Neural cell (in vitro differentiated cells): ENCODE measurements at regions not wholly inside any gene's neighbourhood (a gene's known extent, or its start where the extent isn't known, plus 50 kb on each side); places are given as distances from the start of the nearest gene placed in this dataset.

ENCODE experiments used
- H2AFZ ChIP-seq: fragments of 200-600, 300-800 bp; sonication (generic), shearing (Covaris generic); 2 replicates; pipeline ENCODE4 v1.6.0; 2014; ENCODE audit warnings: low read depth, mild to moderate bottlenecking, antibody characterized with exemption, low read length, moderate library complexity
- H3F3A ChIP-seq: fragments of 200-600 bp; shearing (Covaris generic); 2 replicates; pipeline ENCODE4 v1.6.1; 2016; ENCODE audit warnings: mild to moderate bottlenecking, moderate library complexity, mixed read lengths, antibody characterized with exemption, low read length; ENCODE audit not compliant: insufficient read depth, poor library complexity, severe bottlenecking
- H3K27ac ChIP-seq: fragments of 200-600, 300-800 bp; sonication (generic), shearing (Covaris generic); 2 replicates; pipeline ENCODE4 v1.5.1; 2014; ENCODE audit warnings: mild to moderate bottlenecking, low read length, moderate library complexity
- H3K27me3 ChIP-seq: fragments of 300-800, 200-600 bp; sonication (generic), shearing (Covaris generic); 2 replicates; pipeline ENCODE4 v1.6.0; 2014; ENCODE audit warnings: mild to moderate bottlenecking, low read depth, low read length, moderate library complexity; ENCODE audit not compliant: insufficient read depth
- H3K36me3 ChIP-seq: fragments of 300-800, 200-600 bp; sonication (generic), shearing (Covaris generic); 2 replicates; pipeline ENCODE4 v1.5.1; 2014; ENCODE audit warnings: mild to moderate bottlenecking, antibody characterized with exemption, low read length, moderate library complexity; ENCODE audit not compliant: insufficient read depth
- H3K4me2 ChIP-seq: fragments of 300-800, 200-600 bp; sonication (generic), shearing (Covaris generic); 2 replicates; pipeline ENCODE4 v1.6.0; 2014; ENCODE audit warnings: mild to moderate bottlenecking, low read length
- H3K4me3 ChIP-seq: fragments of 300-800, 200-600 bp; sonication (generic), shearing (Covaris generic); 2 replicates; pipeline ENCODE4 v1.5.1; 2014; ENCODE audit warnings: mild to moderate bottlenecking, low read length, moderate library complexity
- H3K79me2 ChIP-seq: fragments of 200-600 bp; shearing (Covaris generic); replicated peaks from 2 replicates; pipeline ENCODE4 v1.6.0; 2014; ENCODE audit warnings: mild to moderate bottlenecking, low read length, moderate library complexity; ENCODE audit not compliant: insufficient read depth
- H3K9ac ChIP-seq: fragments of 300-800, 200-600 bp; sonication (generic), shearing (Covaris generic); 2 replicates; pipeline ENCODE4 v1.6.1; 2016; ENCODE audit warnings: mild to moderate bottlenecking, low read length, mixed read lengths
- H3K9me2 ChIP-seq: fragments of 200-600 bp; shearing (Covaris generic); 2 replicates; pipeline ENCODE4 v1.6.1; 2016; ENCODE audit warnings: mild to moderate bottlenecking, low read length, mixed read lengths; ENCODE audit not compliant: insufficient read depth
- H3K9me3 ChIP-seq: fragments of 200-600, 300-800 bp; sonication (generic), shearing (Covaris generic); 2 replicates; pipeline ENCODE4 v1.6.1; 2016; ENCODE audit warnings: mild to moderate bottlenecking, mixed run types, low read length, moderate library complexity, mixed read lengths
- H4K20me1 ChIP-seq: fragments of 200-600 bp; shearing (Covaris generic); 2 replicates; pipeline ENCODE4 v1.6.1; 2016; ENCODE audit warnings: mild to moderate bottlenecking, mixed run types; ENCODE audit not compliant: insufficient read depth
- EP300 ChIP-seq: fragments of 450-650 bp; conservative IDR thresholded peaks from 2 replicates; pipeline ENCODE4 v1.6.1; 2014; ENCODE audit warnings: antibody characterized with exemption, mild to moderate bottlenecking, moderate library complexity; ENCODE audit not compliant: poor library complexity, severe bottlenecking
- EZH2 ChIP-seq: fragments of 200-600, 300-800 bp; shearing (Covaris generic), sonication (generic); IDR thresholded peaks from 2 replicates; pipeline ENCODE4 v1.6.1; 2014; ENCODE audit warnings: antibody characterized with exemption, low read length, borderline replicate concordance, mild to moderate bottlenecking; ENCODE audit not compliant: insufficient read depth, poor library complexity, severe bottlenecking
- MXI1 ChIP-seq: fragments of 450-650 bp; conservative IDR thresholded peaks from 2 replicates; pipeline ENCODE4 v1.6.1; 2014; ENCODE audit warnings: antibody characterized with exemption, mild to moderate bottlenecking; ENCODE audit not compliant: poor library complexity, severe bottlenecking
- POLR2AphosphoS5 ChIP-seq: IDR thresholded peaks from 2 replicates; pipeline ENCODE4 v1.6.1; 2012
- RAD21 ChIP-seq: fragments of 450-650 bp; conservative IDR thresholded peaks from 2 replicates; pipeline ENCODE4 v1.6.1; 2014; ENCODE audit warnings: antibody characterized with exemption, mild to moderate bottlenecking, moderate library complexity
- SMC3 ChIP-seq: fragments of 450-650 bp; conservative IDR thresholded peaks from 2 replicates; pipeline ENCODE4 v1.6.1; 2014; ENCODE audit warnings: antibody characterized with exemption, mild to moderate bottlenecking, moderate library complexity; ENCODE audit not compliant: poor library complexity
- TAF1 ChIP-seq: IDR thresholded peaks from 2 replicates; pipeline ENCODE4 v1.6.1; 2012; ENCODE audit warnings: low read depth
- TF ChIP-seq, protein P1 (sequence below): IDR thresholded peaks from 2 replicates; pipeline ENCODE4 v1.6.1; 2012; ENCODE audit warnings: borderline replicate concordance
- TF ChIP-seq, protein P2 (sequence below): fragments of 450-650 bp; IDR thresholded peaks from 2 replicates; pipeline ENCODE4 v1.5.1; 2014; ENCODE audit warnings: antibody characterized with exemption, mild to moderate bottlenecking, moderate library complexity; ENCODE audit not compliant: poor library complexity, severe bottlenecking

DNA sequence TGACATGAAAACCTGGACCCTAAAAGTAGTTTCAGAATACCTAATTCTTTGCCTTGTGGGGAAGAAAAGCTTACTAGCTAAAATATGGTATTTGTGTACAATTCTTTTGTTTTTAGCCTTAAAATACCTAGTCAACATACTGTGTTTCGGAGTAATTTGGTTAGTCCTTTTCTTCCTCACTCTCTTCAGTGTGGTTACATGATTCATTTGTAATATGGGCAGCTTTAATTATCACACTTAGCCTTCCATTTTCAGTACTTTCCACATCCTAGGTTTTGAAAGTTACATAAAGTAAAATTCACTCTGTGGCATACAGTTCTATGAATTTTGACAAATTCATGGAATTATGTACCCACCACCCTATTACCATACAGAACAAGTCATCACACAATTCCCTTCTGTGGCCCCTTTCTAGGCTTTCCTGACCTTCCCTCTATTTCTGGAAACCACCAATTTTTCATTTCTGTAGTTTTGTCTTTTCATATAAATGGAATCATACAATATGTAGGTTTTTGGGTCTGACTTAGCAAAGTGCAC is 96.2 kb downstream of the EMX2 start:
- Histone ChIP-seq H3F3A (no peaks in the 10 kb centered on the region), H3K79me2 (no peaks in the 10 kb centered on the region), H3K27ac (no peak overlapping the region), H2AFZ (no peak overlapping the region), H3K36me3 (no peaks in the 10 kb centered on the region), H3K9ac (no peak overlapping the region), H3K27me3 (no peaks in the 10 kb centered on the region), H3K4me2 (no peak overlapping the region), H3K4me3 (no peak overlapping the region), H3K9me3 (no peaks in the 10 kb centered on the region), H4K20me1 (no peaks in the 10 kb centered on the region), H3K9me2 (no peaks in the 10 kb centered on the region)
- TF ChIP-seq EZH2 (no peak), TAF1 (no peak), POLR2AphosphoS5 (no peak), EP300 (no peak), RAD21 (no peak), MXI1 (no peak), SMC3 (no peak)
- TF ChIP-seq, protein P1, sequence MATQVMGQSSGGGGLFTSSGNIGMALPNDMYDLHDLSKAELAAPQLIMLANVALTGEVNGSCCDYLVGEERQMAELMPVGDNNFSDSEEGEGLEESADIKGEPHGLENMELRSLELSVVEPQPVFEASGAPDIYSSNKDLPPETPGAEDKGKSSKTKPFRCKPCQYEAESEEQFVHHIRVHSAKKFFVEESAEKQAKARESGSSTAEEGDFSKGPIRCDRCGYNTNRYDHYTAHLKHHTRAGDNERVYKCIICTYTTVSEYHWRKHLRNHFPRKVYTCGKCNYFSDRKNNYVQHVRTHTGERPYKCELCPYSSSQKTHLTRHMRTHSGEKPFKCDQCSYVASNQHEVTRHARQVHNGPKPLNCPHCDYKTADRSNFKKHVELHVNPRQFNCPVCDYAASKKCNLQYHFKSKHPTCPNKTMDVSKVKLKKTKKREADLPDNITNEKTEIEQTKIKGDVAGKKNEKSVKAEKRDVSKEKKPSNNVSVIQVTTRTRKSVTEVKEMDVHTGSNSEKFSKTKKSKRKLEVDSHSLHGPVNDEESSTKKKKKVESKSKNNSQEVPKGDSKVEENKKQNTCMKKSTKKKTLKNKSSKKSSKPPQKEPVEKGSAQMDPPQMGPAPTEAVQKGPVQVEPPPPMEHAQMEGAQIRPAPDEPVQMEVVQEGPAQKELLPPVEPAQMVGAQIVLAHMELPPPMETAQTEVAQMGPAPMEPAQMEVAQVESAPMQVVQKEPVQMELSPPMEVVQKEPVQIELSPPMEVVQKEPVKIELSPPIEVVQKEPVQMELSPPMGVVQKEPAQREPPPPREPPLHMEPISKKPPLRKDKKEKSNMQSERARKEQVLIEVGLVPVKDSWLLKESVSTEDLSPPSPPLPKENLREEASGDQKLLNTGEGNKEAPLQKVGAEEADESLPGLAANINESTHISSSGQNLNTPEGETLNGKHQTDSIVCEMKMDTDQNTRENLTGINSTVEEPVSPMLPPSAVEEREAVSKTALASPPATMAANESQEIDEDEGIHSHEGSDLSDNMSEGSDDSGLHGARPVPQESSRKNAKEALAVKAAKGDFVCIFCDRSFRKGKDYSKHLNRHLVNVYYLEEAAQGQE: no peak
- TF ChIP-seq, protein P2, sequence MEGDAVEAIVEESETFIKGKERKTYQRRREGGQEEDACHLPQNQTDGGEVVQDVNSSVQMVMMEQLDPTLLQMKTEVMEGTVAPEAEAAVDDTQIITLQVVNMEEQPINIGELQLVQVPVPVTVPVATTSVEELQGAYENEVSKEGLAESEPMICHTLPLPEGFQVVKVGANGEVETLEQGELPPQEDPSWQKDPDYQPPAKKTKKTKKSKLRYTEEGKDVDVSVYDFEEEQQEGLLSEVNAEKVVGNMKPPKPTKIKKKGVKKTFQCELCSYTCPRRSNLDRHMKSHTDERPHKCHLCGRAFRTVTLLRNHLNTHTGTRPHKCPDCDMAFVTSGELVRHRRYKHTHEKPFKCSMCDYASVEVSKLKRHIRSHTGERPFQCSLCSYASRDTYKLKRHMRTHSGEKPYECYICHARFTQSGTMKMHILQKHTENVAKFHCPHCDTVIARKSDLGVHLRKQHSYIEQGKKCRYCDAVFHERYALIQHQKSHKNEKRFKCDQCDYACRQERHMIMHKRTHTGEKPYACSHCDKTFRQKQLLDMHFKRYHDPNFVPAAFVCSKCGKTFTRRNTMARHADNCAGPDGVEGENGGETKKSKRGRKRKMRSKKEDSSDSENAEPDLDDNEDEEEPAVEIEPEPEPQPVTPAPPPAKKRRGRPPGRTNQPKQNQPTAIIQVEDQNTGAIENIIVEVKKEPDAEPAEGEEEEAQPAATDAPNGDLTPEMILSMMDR: no peak

DNA sequence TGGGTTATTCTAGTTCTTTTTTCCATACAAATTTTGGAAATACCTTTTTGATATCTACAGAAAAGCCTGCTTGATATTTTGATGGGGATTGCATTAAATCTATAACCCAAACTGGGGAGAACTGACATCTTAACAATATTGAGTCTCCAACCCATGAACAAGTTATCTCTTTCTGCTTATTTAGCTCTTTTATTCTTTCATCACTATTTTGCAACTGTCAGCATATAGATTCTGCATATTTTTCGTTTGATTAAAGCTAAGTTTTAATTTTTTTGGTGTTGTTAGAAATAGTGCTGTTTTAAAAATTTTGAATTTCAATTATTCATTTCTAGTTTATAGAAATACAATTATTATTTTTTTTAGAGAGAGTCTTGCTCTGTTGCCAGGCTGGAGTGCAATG is 97.9 kb downstream of the EMX2 start:
- no peaks in the 10 kb centered on the region for H4K20me1 ChIP-seq
- no peaks in the 10 kb centered on the region for H3K9me2 ChIP-seq

DNA sequence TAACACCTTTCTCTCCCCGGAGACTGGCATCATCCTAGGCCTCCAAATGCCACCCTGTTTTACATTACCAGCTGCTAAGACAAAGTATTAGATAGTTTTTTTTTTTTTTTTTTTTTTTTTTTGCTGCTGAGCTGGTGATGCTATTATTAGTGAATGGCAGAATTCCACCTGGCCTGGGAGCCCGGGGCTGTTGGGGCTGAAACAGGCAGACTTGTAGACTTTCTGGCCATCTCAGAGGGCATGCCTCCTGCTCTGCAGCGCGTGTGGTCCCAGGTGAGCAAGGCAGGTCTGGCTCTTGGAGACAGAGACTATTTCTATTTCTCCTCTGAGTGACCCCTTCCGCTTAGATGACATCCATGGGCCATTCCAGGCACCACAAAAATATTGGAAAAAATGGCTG is 104.2 kb downstream of the EMX2 start:
- no peak overlapping the region for H2AFZ ChIP-seq
- no peak overlapping the region for H3K4me3 ChIP-seq
- TF ChIP-seq, protein P1: no peak
- TF ChIP-seq SMC3: no peak
- no peak for TF ChIP-seq MXI1
- TF ChIP-seq EZH2: no peak
- no peak for TF ChIP-seq POLR2AphosphoS5
- no peak for TF ChIP-seq TAF1
- no peak for TF ChIP-seq RAD21
- no peak for TF ChIP-seq EP300
- TF ChIP-seq, protein P2: no peak
- no peaks in the 10 kb centered on the region for H3K9me3 ChIP-seq
- H3K4me2 ChIP-seq: no peak overlapping the region
- H3K27ac ChIP-seq: no peak overlapping the region
- no peaks in the 10 kb centered on the region for H3K36me3 ChIP-seq
- no peak overlapping the region for H3K9ac ChIP-seq
- H4K20me1 ChIP-seq: no peaks in the 10 kb centered on the region
- H3K27me3 ChIP-seq: no peaks in the 10 kb centered on the region
- no peaks in the 10 kb centered on the region for H3K9me2 ChIP-seq
- no peaks in the 10 kb centered on the region for H3K79me2 ChIP-seq
- no peaks in the 10 kb centered on the region for H3F3A ChIP-seq

More for the DNA sequence above, 97.9 kb downstream of the EMX2 start:
- H3F3A ChIP-seq: no peaks in the 10 kb centered on the region
- H3K27ac ChIP-seq: no peak overlapping the region
- TF ChIP-seq EZH2 (no peak), EP300 (no peak)
- H3K79me2 ChIP-seq: no peaks in the 10 kb centered on the region
- H2AFZ ChIP-seq: no peak overlapping the region
- no peaks in the 10 kb centered on the region for H3K9me3 ChIP-seq
- H3K4me3 ChIP-seq: no peak overlapping the region
- no peak overlapping the region for H3K4me2 ChIP-seq
- H3K36me3 ChIP-seq: no peaks in the 10 kb centered on the region
- H3K9ac ChIP-seq: no peak overlapping the region
- no peaks in the 10 kb centered on the region for H3K27me3 ChIP-seq
